H9 (cell line): ENCODE measurements at regions not wholly inside any gene's neighbourhood (a gene's known extent, or its start where the extent isn't known, plus 50 kb on each side); places are given as distances from the start of the nearest gene placed in this dataset.

ENCODE experiments used
- DNase-seq: peaks from one replicate; pipeline ENCODE4 v3.0.0-alpha.2; 2017
- H2AFZ ChIP-seq: one replicate; pipeline ENCODE4 v1.6.1; 2013; ENCODE audit warnings: mild to moderate bottlenecking, low read length, control low read depth, moderate library complexity
- H2AK5ac ChIP-seq: 2 replicates; pipeline ENCODE4 v1.6.1; 2013; ENCODE audit warnings: low read length, control low read depth, mixed read lengths; ENCODE audit not compliant: insufficient read length
- H2BK120ac ChIP-seq: one replicate; pipeline ENCODE4 v1.6.1; 2013; ENCODE audit warnings: low read depth, mild to moderate bottlenecking, low read length, control low read depth, inconsistent platforms; ENCODE audit not compliant: poor library complexity, severe bottlenecking
- H2BK12ac ChIP-seq: 2 replicates; pipeline ENCODE4 v1.6.1; 2013; ENCODE audit warnings: low read length, control low read depth, mixed read lengths, low read depth; ENCODE audit not compliant: insufficient read length
- H2BK15ac ChIP-seq: 2 replicates; pipeline ENCODE4 v1.6.1; 2013; ENCODE audit warnings: low read depth, low read length, control low read depth
- H2BK20ac ChIP-seq: one replicate; pipeline ENCODE4 v1.6.1; 2013; ENCODE audit warnings: low read depth, mild to moderate bottlenecking, low read length, control low read depth, inconsistent platforms; ENCODE audit not compliant: poor library complexity, severe bottlenecking
- H2BK5ac ChIP-seq: 2 replicates; pipeline ENCODE4 v1.6.1; 2013; ENCODE audit warnings: low read length, control low read depth, mixed read lengths; ENCODE audit not compliant: insufficient read length
- H3K14ac ChIP-seq: 2 replicates; pipeline ENCODE4 v1.6.1; 2013; ENCODE audit warnings: low read length, control low read depth; ENCODE audit not compliant: insufficient read depth
- H3K18ac ChIP-seq: 2 replicates; pipeline ENCODE4 v1.6.1; 2013; ENCODE audit warnings: low read depth, mild to moderate bottlenecking, mixed read lengths, low read length, control low read depth; ENCODE audit not compliant: insufficient read length
- H3K23ac ChIP-seq: 2 replicates; pipeline ENCODE4 v1.6.1; 2013; ENCODE audit warnings: low read length, control low read depth, mixed read lengths, low read depth; ENCODE audit not compliant: insufficient read length
- H3K23me2 ChIP-seq: 2 replicates; pipeline ENCODE4 v1.6.1; 2013; ENCODE audit warnings: low read depth, mild to moderate bottlenecking, mixed read lengths, low read length, control low read depth; ENCODE audit not compliant: insufficient read length, poor library complexity, severe bottlenecking
- H3K27ac ChIP-seq: 2 replicates; pipeline ENCODE4 v1.5.1; 2013; ENCODE audit warnings: low read length, control low read depth, mixed read lengths, low read depth; ENCODE audit not compliant: insufficient read length
- H3K27me3 ChIP-seq: 2 replicates; pipeline ENCODE4 v1.6.1; 2013; ENCODE audit warnings: low read length, control low read depth, inconsistent platforms; ENCODE audit not compliant: insufficient read depth
- H3K4ac ChIP-seq: 2 replicates; pipeline ENCODE4 v1.6.1; 2013; ENCODE audit warnings: low read depth, mild to moderate bottlenecking, control low read depth, inconsistent platforms, low read length, moderate library complexity
- H3K4me1 ChIP-seq: 2 replicates; pipeline ENCODE4 v1.6.1; 2013; ENCODE audit warnings: low read length, control low read depth, inconsistent platforms; ENCODE audit not compliant: insufficient read depth
- H3K4me2 ChIP-seq: 2 replicates; pipeline ENCODE4 v1.6.1; 2013; ENCODE audit warnings: low read length, control low read depth, mixed read lengths; ENCODE audit not compliant: insufficient read length, insufficient read depth
- H3K56ac ChIP-seq: 2 replicates; pipeline ENCODE4 v1.6.1; 2013; ENCODE audit warnings: low read depth, mild to moderate bottlenecking, mixed read lengths, low read length, control low read depth; ENCODE audit not compliant: insufficient read length
- H3K79me1 ChIP-seq: 2 replicates; pipeline ENCODE4 v1.6.1; 2013; ENCODE audit warnings: low read depth, mild to moderate bottlenecking, moderate library complexity, low read length, control low read depth, inconsistent platforms; ENCODE audit not compliant: insufficient read depth, poor library complexity, severe bottlenecking
- H3K79me2 ChIP-seq: 2 replicates; pipeline ENCODE4 v1.6.1; 2013; ENCODE audit warnings: low read length, control low read depth, inconsistent platforms; ENCODE audit not compliant: insufficient read depth
- H3K9ac ChIP-seq: 2 replicates; pipeline ENCODE4 v1.6.1; 2013; ENCODE audit warnings: low read length, control low read depth, mixed read lengths; ENCODE audit not compliant: insufficient read length; ENCODE audit errors: extremely low read depth
- H3K9me3 ChIP-seq: one replicate; pipeline ENCODE4 v1.6.1; 2013; ENCODE audit warnings: low read depth, low read length, inconsistent platforms; ENCODE audit not compliant: control insufficient read depth
- H3T11ph ChIP-seq: one replicate; pipeline ENCODE4 v1.6.1; 2013; ENCODE audit warnings: mild to moderate bottlenecking, low read length, control low read depth, inconsistent platforms
- H4K20me1 ChIP-seq: one replicate; pipeline ENCODE4 v1.6.1; 2013; ENCODE audit not compliant: control insufficient read depth, insufficient read length, insufficient read depth
- H4K5ac ChIP-seq: 2 replicates; pipeline ENCODE4 v1.6.1; 2013; ENCODE audit warnings: low read depth, mild to moderate bottlenecking, mixed read lengths, low read length, control low read depth; ENCODE audit not compliant: insufficient read length
- H4K8ac ChIP-seq: replicated peaks from 2 replicates; pipeline ENCODE4 v1.6.1; 2013; ENCODE audit warnings: low read length, control low read depth, mixed read lengths, low read depth; ENCODE audit not compliant: insufficient read length
- H4K91ac ChIP-seq: 2 replicates; pipeline ENCODE4 v1.6.1; 2013; ENCODE audit warnings: low read depth, mild to moderate bottlenecking, moderate library complexity, mixed read lengths, low read length, control low read depth; ENCODE audit not compliant: insufficient read length
- H3K27ac Mint-ChIP-seq, 3 experiments: 2 replicates in 2 of 3; 3 replicates in 1 of 3; pipeline ENCODE4 v1.8.0; 2020 to 2021; ENCODE audit warnings: mixed read lengths in 3 of 3, mild to moderate bottlenecking in 1 of 3, moderate library complexity in 1 of 3
- H3K27me3 Mint-ChIP-seq: 2 replicates; pipeline ENCODE4 v1.8.0; 2021; ENCODE audit warnings: low read depth, mild to moderate bottlenecking, moderate library complexity, mixed read lengths
- H3K36me3 Mint-ChIP-seq, 3 experiments: 2 replicates in 2 of 3; 3 replicates in 1 of 3; pipeline ENCODE4 v1.8.0; 2020 to 2021; ENCODE audit warnings: low read depth in 3 of 3, mixed read lengths in 3 of 3; ENCODE audit not compliant: insufficient read depth in 1 of 3
- H3K4me1 Mint-ChIP-seq, 2 experiments: 2 replicates each; pipeline ENCODE4 v1.8.0; 2020; ENCODE audit warnings: mixed read lengths in 2 of 2
- H3K4me3 Mint-ChIP-seq, 2 experiments: 2 replicates in 1 of 2; 3 replicates in 1 of 2; pipeline ENCODE4 v1.8.0; 2020 to 2021; ENCODE audit warnings: mild to moderate bottlenecking in 2 of 2, mixed read lengths in 2 of 2, moderate library complexity in 1 of 2
- H3K9me3 Mint-ChIP-seq, 2 experiments: 2 replicates in 1 of 2; 3 replicates in 1 of 2; pipeline ENCODE4 v1.8.0; 2020; ENCODE audit warnings: mild to moderate bottlenecking in 2 of 2, mixed read lengths in 2 of 2, moderate library complexity in 1 of 2
- CTCF ChIP-seq: fragments of 200-600 bp; sonication (generic); conservative IDR thresholded peaks from 3 replicates; pipeline ENCODE4 v1.8.0; 2021; ENCODE audit warnings: antibody characterized with exemption, mild to moderate bottlenecking
- WGBS: extraction: QIAGEN DNeasy Blood & Tissue Kit; methylation state at CpG from one replicate; pipeline ENCODE4 v1.1.7; 2013; ENCODE audit warnings: missing lambda C conversion rate, low lambda C conversion rate, mixed read lengths; ENCODE audit not compliant: insufficient read length; ENCODE audit errors: extremely low coverage; 5-methylcytosine and 5-hydroxymethylcytosine counted together

- Histone ChIP-seq H3K9me3 (no peaks in the 10 kb centered on the region), H2BK12ac (no peak overlapping the region), H2BK15ac (no peak overlapping the region), H4K5ac (no peak overlapping the region), H3K9ac (no peak overlapping the region), H3K14ac (no peak overlapping the region), H2BK120ac (no peak overlapping the region), H3K23me2 (no peaks in the 10 kb centered on the region), H3K4ac (no peak overlapping the region), H3K4me1 (0 out of 2 replicates have a peak, but pooled peaks cover 2% of the 10 kb centered on the region), H2BK5ac (no peak overlapping the region), H3K79me1 (no peaks in the 10 kb centered on the region), H3K18ac (no peak overlapping the region), H3K27ac (no peak overlapping the region), H2BK20ac (no peak overlapping the region), H3K23ac (no peak overlapping the region), H3K56ac (no peak overlapping the region), H3K4me2 (no peak overlapping the region), H4K8ac (no peak overlapping the region), H2AFZ (no peak overlapping the region), H3K79me2 (no peaks in the 10 kb centered on the region), H2AK5ac (no peak overlapping the region), H4K91ac (no peak overlapping the region), H3T11ph (no peak overlapping the region), H4K20me1 (no peaks in the 10 kb centered on the region), H3K27me3 (no peaks in the 10 kb centered on the region)
- Mint-ChIP-seq H3K27ac (no peak overlapping the region; a peak in 1 of 7 replicates), H3K4me1 (peaks cover 14 to 20% of the 10 kb centered on the region in 2 experiments), H3K9me3 (no peaks in the 10 kb centered on the region), H3K36me3 (no peaks in the 10 kb centered on the region; a peak in 2 of 7 replicates), H3K27me3 (peaks cover 2% of the 10 kb centered on the region; the same call in 1 of the 2 replicates), H3K4me3 (no peak overlapping the region)
- DNase-seq = no peak
- no CpG with 5 or more reads among the region's 2 CpGs for WGBS
- TF ChIP-seq CTCF = no peak
These were observed 172.9 kb upstream of the BMPER start for GRCh38 chr7:33732462-33732861.
